Fibroblast of mammary gland (primary cell): ENCODE measurements at regions not wholly inside any gene's neighbourhood (a gene's known extent, or its start where the extent isn't known, plus 50 kb on each side); places are given as distances from the start of the nearest gene placed in this dataset.
A peak's percentile ranks its signal among the peaks of the same experiment; 100 is the strongest.
"Not testable (repeated sequence)": the region's sequence is repeated elsewhere in the genome, so short reads cannot be mapped to it uniquely, and the experiment has no call there.

ENCODE experiments used
- DNase-seq: peaks from one replicate; pipeline ENCODE4 v3.0.0-alpha.2; 2010; ENCODE audit warnings: low read depth
- H3K4me3 ChIP-seq: 2 replicates; pipeline ENCODE4 v1.5.1; 2011; ENCODE audit warnings: low read depth, mild to moderate bottlenecking, low read length, moderate library complexity; ENCODE audit not compliant: control insufficient read depth
- CTCF ChIP-seq: conservative IDR thresholded peaks from 2 replicates; pipeline ENCODE4 v1.5.1; 2011; ENCODE audit warnings: low read depth, low read length, inconsistent platforms; ENCODE audit not compliant: control insufficient read depth, insufficient read depth

GRCh38 chr5:60056191-60056590, 162.7 kb upstream of the PDE4D start:
- TF ChIP-seq CTCF: no peak
- no peak for DNase-seq
- H3K4me3 ChIP-seq: no peak overlapping the region

GRCh38 chr5:60055168-60055567, 161.6 kb upstream of the PDE4D start:
- TF ChIP-seq CTCF: no peak
- no peak for DNase-seq
- H3K4me3 ChIP-seq: no peak overlapping the region

GRCh38 chr5:60041996-60042664, 148.6 kb upstream of the PDE4D start:
- not testable (repeated sequence) for H3K4me3 ChIP-seq, DNase-seq

GRCh38 chr5:60041508-60041907, 148.0 kb upstream of the PDE4D start:
- not testable (repeated sequence) for H3K4me3 ChIP-seq, DNase-seq

GRCh38 chr5:60036192-60036938, 142.8 kb upstream of the PDE4D start:
- DNase-seq: no peak
- no peak overlapping the region for H3K4me3 ChIP-seq
- no peak for TF ChIP-seq CTCF

GRCh38 chr5:60026161-60026560, 132.6 kb upstream of the PDE4D start:
- DNase-seq: peak; percentile 0
- H3K4me3 ChIP-seq: no peak overlapping the region
- no peak for TF ChIP-seq CTCF

- DNase-seq: no peak
- TF ChIP-seq CTCF: no peak
- H3K4me3 ChIP-seq: no peak overlapping the region
Measured at GRCh38 chr5:60024104-60024503, 130.6 kb upstream of the PDE4D start.
